IMR-90 (cell line): ENCODE measurements at regions not wholly inside any gene's neighbourhood (a gene's known extent, or its start where the extent isn't known, plus 50 kb on each side); places are given as distances from the start of the nearest gene placed in this dataset.

Experiments
- ATAC-seq: fragments of 200-7000 bp; cut with Tn5 transposase; 2 replicates; pipeline ENCODE4 v1.9.1; 2020; ENCODE audit warnings: low read depth, mild to moderate bottlenecking, moderate library complexity
- BruUV-seq: library from RNA; stranded (reverse); fragments of 400-500 nt; replicated peaks from 2 replicates; lab custom pipeline; 2021; lab: Mats Ljungman, UMichigan
- CTCF ChIA-PET: fragments of 300-600 bp; formaldehyde crosslinking; extraction: SDS; loops from one replicate; lab custom pipeline; 2021; ENCODE audit warnings: antibody characterized with exemption; lab: Yijun Ruan, JAX
- POLR2A ChIA-PET: fragments of 300-600 bp; sonication (Branson Sonifier 250); formaldehyde crosslinking; loops from one replicate; lab custom pipeline; 2022; ENCODE audit warnings: antibody characterized with exemption; ENCODE audit not compliant: unreplicated experiment; lab: Charles Lee
- DNase-seq: peaks from one replicate; pipeline ENCODE4 v3.0.0; 2013
- H2AFZ ChIP-seq: replicated peaks from 2 replicates; pipeline ENCODE3; 2013; ENCODE audit warnings: low read length, mild to moderate bottlenecking; ENCODE audit not compliant: poor library complexity
- H2AK5ac ChIP-seq: 2 replicates; pipeline ENCODE4 v1.6.1; 2013; ENCODE audit warnings: low read depth, low read length, inconsistent platforms
- H2AK9ac ChIP-seq: replicated peaks from 2 replicates; pipeline ENCODE3; 2013; ENCODE audit warnings: mild to moderate bottlenecking, low read depth, low read length, moderate library complexity; ENCODE audit not compliant: poor library complexity
- H2BK120ac ChIP-seq: 2 replicates; pipeline ENCODE4 v1.6.1; 2013; ENCODE audit warnings: low read depth, low read length, inconsistent platforms
- H2BK15ac ChIP-seq: 3 replicates; pipeline ENCODE4 v1.6.1; 2013; ENCODE audit warnings: low read depth, low read length, inconsistent platforms
- H2BK20ac ChIP-seq: 2 replicates; pipeline ENCODE4 v1.6.1; 2013; ENCODE audit warnings: low read depth, mild to moderate bottlenecking, inconsistent platforms, low read length, moderate library complexity
- H2BK5ac ChIP-seq: 2 replicates; pipeline ENCODE4 v1.6.1; 2013; ENCODE audit warnings: mild to moderate bottlenecking, low read depth, low read length, inconsistent platforms; ENCODE audit not compliant: poor library complexity, severe bottlenecking
- H3K14ac ChIP-seq: replicated peaks from 2 replicates; pipeline ENCODE4 v1.6.1; 2013; ENCODE audit warnings: low read depth, low read length, inconsistent platforms
- H3K18ac ChIP-seq: 2 replicates; pipeline ENCODE4 v1.6.1; 2013; ENCODE audit warnings: low read depth, low read length, control low read depth
- H3K23ac ChIP-seq: 2 replicates; pipeline ENCODE4 v1.6.1; 2013; ENCODE audit warnings: low read depth, low read length, inconsistent platforms
- H3K27ac ChIP-seq: 2 replicates; pipeline ENCODE4 v1.5.1; 2013; ENCODE audit warnings: mild to moderate bottlenecking, control low read depth, low read length; ENCODE audit not compliant: insufficient read depth
- H3K27me3 ChIP-seq: 2 replicates; pipeline ENCODE4 v1.6.1; 2013; ENCODE audit warnings: low read length; ENCODE audit not compliant: control insufficient read depth, insufficient read depth
- H3K36me3 ChIP-seq: 2 replicates; pipeline ENCODE4 v1.6.1; 2013; ENCODE audit warnings: low read length, mixed read lengths; ENCODE audit not compliant: control insufficient read depth, insufficient read depth
- H3K4ac ChIP-seq: 2 replicates; pipeline ENCODE4 v1.6.1; 2013; ENCODE audit warnings: low read depth, low read length, inconsistent platforms
- H3K4me1 ChIP-seq: 2 replicates; pipeline ENCODE4 v1.6.1; 2013; ENCODE audit warnings: low read length, mixed read lengths; ENCODE audit not compliant: control insufficient read depth, insufficient read depth
- H3K4me2 ChIP-seq: 2 replicates; pipeline ENCODE4 v1.6.1; 2013; ENCODE audit warnings: low read depth, mild to moderate bottlenecking, control low read depth, low read length, moderate library complexity
- H3K4me3 ChIP-seq: 2 replicates; pipeline ENCODE4 v1.5.1; 2013; ENCODE audit warnings: low read depth, mild to moderate bottlenecking, control low read depth, low read length, moderate library complexity; ENCODE audit not compliant: insufficient read depth
- H3K56ac ChIP-seq: 2 replicates; pipeline ENCODE4 v1.6.1; 2013; ENCODE audit warnings: low read length, inconsistent platforms; ENCODE audit not compliant: insufficient read depth; ENCODE audit errors: extremely low read depth
- H3K79me1 ChIP-seq, 2 experiments: 2 replicates each; pipeline ENCODE4 v1.6.1; 2013; ENCODE audit warnings: low read length in 2 of 2, inconsistent platforms in 1 of 2, low read depth in 1 of 2
- H3K9ac ChIP-seq: 2 replicates; pipeline ENCODE4 v1.6.1; 2013; ENCODE audit warnings: low read depth, low read length, control low read depth
- H3K9me1 ChIP-seq: 2 replicates; pipeline ENCODE4 v1.6.1; 2013; ENCODE audit warnings: low read length, inconsistent platforms; ENCODE audit not compliant: insufficient read depth
- H3K9me3 ChIP-seq: 2 replicates; pipeline ENCODE4 v1.6.1; 2013; ENCODE audit warnings: low read length; ENCODE audit not compliant: control insufficient read depth, insufficient read depth
- H4K20me1 ChIP-seq: 2 replicates; pipeline ENCODE4 v1.6.1; 2013; ENCODE audit warnings: low read length, inconsistent platforms; ENCODE audit not compliant: insufficient read depth
- H4K5ac ChIP-seq: 2 replicates; pipeline ENCODE4 v1.6.1; 2013; ENCODE audit warnings: mild to moderate bottlenecking, low read depth, low read length, control low read depth
- H4K8ac ChIP-seq, 2 experiments: 2 replicates each; pipeline ENCODE4 v1.6.1; 2013; ENCODE audit warnings: low read depth in 2 of 2, low read length in 2 of 2, control low read depth in 1 of 2, inconsistent platforms in 1 of 2
- H4K91ac ChIP-seq: 2 replicates; pipeline ENCODE4 v1.6.1; 2013; ENCODE audit warnings: low read depth, low read length, inconsistent platforms; ENCODE audit not compliant: insufficient read depth
- BHLHE40 ChIP-seq: fragments of 150-350 bp; IDR thresholded peaks from 2 replicates; pipeline ENCODE4 v1.6.1; 2016; ENCODE audit warnings: mild to moderate bottlenecking, low read depth, low read length
- CEBPB ChIP-seq: IDR thresholded peaks from 2 replicates; pipeline ENCODE4 v1.6.1; 2012; ENCODE audit warnings: low read depth, low read length, improper control_type of control experiment
- CHD1 ChIP-seq: IDR thresholded peaks from 2 replicates; pipeline ENCODE4 v1.6.1; 2012; ENCODE audit warnings: low read depth, low read length, improper control_type of control experiment
- CTCF ChIP-seq: conservative IDR thresholded peaks from 2 replicates; pipeline ENCODE4 v1.5.1; 2012; ENCODE audit warnings: mild to moderate bottlenecking, low read depth, low read length, improper control_type of control experiment
- ELK1 ChIP-seq: fragments of 150-350 bp; IDR thresholded peaks from 2 replicates; pipeline ENCODE4 v1.6.1; 2016; ENCODE audit warnings: low read depth, mild to moderate bottlenecking, low read length, moderate library complexity, borderline replicate concordance
- FOS ChIP-seq: fragments of 150-350 bp; IDR thresholded peaks from 2 replicates; pipeline ENCODE4 v1.6.1; 2016; ENCODE audit warnings: low read depth, low read length
- MAFK ChIP-seq: IDR thresholded peaks from 2 replicates; pipeline ENCODE4 v1.6.1; 2012; ENCODE audit warnings: low read depth, low read length, improper control_type of control experiment
- MAZ ChIP-seq: IDR thresholded peaks from 2 replicates; pipeline ENCODE4 v1.6.1; 2012; ENCODE audit warnings: low read depth, mild to moderate bottlenecking, low read length, improper control_type of control experiment, moderate library complexity, borderline replicate concordance
- MXI1 ChIP-seq: IDR thresholded peaks from 2 replicates; pipeline ENCODE4 v1.6.1; 2012; ENCODE audit warnings: low read depth, mild to moderate bottlenecking, low read length, moderate library complexity, borderline replicate concordance
- NFE2L2 ChIP-seq: fragments of 150-350 bp; IDR thresholded peaks from 2 replicates; pipeline ENCODE4 v1.6.1; 2016; ENCODE audit warnings: low read depth, mild to moderate bottlenecking, low read length
- POLR2A ChIP-seq: IDR thresholded peaks from 2 replicates; pipeline ENCODE4 v1.6.1; 2012; ENCODE audit warnings: mild to moderate bottlenecking, low read depth, low read length
- RAD21 ChIP-seq: IDR thresholded peaks from 2 replicates; pipeline ENCODE4 v1.6.1; 2012; ENCODE audit warnings: low read length, improper control_type of control experiment
- RCOR1 ChIP-seq: IDR thresholded peaks from 2 replicates; pipeline ENCODE4 v1.6.1; 2012; ENCODE audit warnings: mild to moderate bottlenecking, low read length, improper control_type of control experiment; ENCODE audit not compliant: insufficient replicate concordance
- RFX5 ChIP-seq: IDR thresholded peaks from 2 replicates; pipeline ENCODE4 v1.8.0; 2012; ENCODE audit warnings: low read depth, mild to moderate bottlenecking, low read length, moderate library complexity
- SMC3 ChIP-seq: fragments of 150-350 bp; IDR thresholded peaks from 2 replicates; pipeline ENCODE4 v1.6.1; 2016; ENCODE audit warnings: low read depth, mild to moderate bottlenecking, antibody characterized with exemption, low read length, moderate library complexity
- WGBS, 2 experiments: methylation state at CpG; one replicate each; pipeline versions ENCODE4 v1.1.5 to v1.1.7; 2013; ENCODE audit warnings: missing lambda C conversion rate in 2 of 2; ENCODE audit not compliant: insufficient read length in 1 of 2; ENCODE audit errors: extremely low coverage in 2 of 2; 5-methylcytosine and 5-hydroxymethylcytosine counted together
- dilution Hi-C: fragments of 300-500 bp; cut with HindIII; formaldehyde crosslinking; loops from one replicate; pipeline ENCODE4 v1.14.3; 2018; ENCODE audit warnings: low sequenced_read_pairs; ENCODE audit not compliant: unreplicated experiment
- in situ Hi-C: fragments of 300-500 bp; cut with MboI; formaldehyde crosslinking; loops from 3 replicates; pipeline ENCODE4 v1.14.3; 2019; ENCODE audit warnings: low sequenced_read_pairs, inconsistent platforms, mixed read lengths
- intact Hi-C: fragments of 100-400 bp; cut with micrococcal nuclease; formaldehyde crosslinking; loops from 2 replicates; pipeline ENCODE4 v1.10.0; 2022
- TF ChIP-seq, protein P1 (sequence below): fragments of 150-350 bp; IDR thresholded peaks from 2 replicates; pipeline ENCODE4 v1.6.1; 2017; ENCODE audit warnings: mild to moderate bottlenecking, antibody characterized with exemption, low read length, low read depth

DNA sequence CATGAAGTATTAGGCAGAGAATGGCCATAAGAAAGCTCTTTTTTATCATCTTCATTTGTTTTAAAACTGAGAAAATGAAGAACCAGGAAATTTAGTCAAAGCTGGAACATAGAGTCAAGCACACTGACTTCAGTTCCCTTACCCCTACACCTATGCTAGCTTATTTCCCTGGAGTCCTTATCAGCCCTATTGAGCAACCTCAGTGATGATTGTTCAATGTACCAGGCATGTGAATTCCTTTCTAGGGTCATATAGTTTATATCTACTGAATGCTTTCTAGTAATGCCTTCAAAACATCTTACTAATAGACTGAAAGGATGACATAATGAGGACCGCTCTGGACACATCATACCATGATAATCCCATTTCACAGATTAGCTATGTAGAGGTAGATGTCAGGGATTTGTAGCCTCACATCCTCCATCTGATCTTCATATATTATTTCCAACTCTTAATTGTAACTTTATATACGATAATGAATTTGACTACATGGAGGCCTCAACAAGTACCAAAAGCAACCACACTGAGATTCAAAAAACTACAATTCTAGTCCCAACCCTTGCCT is 460.4 kb upstream of the DYNLRB2 start:
- DNase-seq (no peak), ATAC-seq (no peak)
- no peak overlapping the region for H2BK20ac ChIP-seq
- H3K79me1 ChIP-seq = no peaks in the 10 kb centered on the region
- no peaks in the 10 kb centered on the region for H3K4me1 ChIP-seq
- no peak overlapping the region for H2AK5ac ChIP-seq
- H3K9ac ChIP-seq = no peak overlapping the region
- H2BK5ac ChIP-seq = no peak overlapping the region
- no peaks in the 10 kb centered on the region for H3K27me3 ChIP-seq
- no peak overlapping the region for H3K14ac ChIP-seq
- no CpG with 5 or more reads among the region's 2 CpGs for whole genome bisulfite sequencing, 2 experiments
- ChIA-PET CTCF (interaction anchor here (0.9 kb wide), 1 partner anchor 23 kb away, joined by 3 read pairs; no protein-coding TSS in a partner anchor), POLR2A (no interaction called here)
- no peaks in the 10 kb centered on the region for H3K36me3 ChIP-seq
- no peak overlapping the region for H2AFZ ChIP-seq
- H2AK9ac ChIP-seq = no peak overlapping the region
- no TSS peak for BruUV-seq
- no peaks in the 10 kb centered on the region for H3K9me1 ChIP-seq
- dilution Hi-C loops (no loop called here), intact Hi-C loops (loop anchor here (5.0 kb wide), 1 partner anchor 83 kb away; no protein-coding TSS in a partner anchor), in situ Hi-C loops (no loop called here)
- H3K23ac ChIP-seq = no peak overlapping the region
- no peak overlapping the region for H4K8ac ChIP-seq
- no peak overlapping the region for H3K18ac ChIP-seq
- H3K9me3 ChIP-seq = no peaks in the 10 kb centered on the region
- no peak overlapping the region for H2BK15ac ChIP-seq
- H4K91ac ChIP-seq = no peak overlapping the region
- H3K4me3 ChIP-seq = no peak overlapping the region
- H4K5ac ChIP-seq = no peak overlapping the region
- H4K20me1 ChIP-seq = no peaks in the 10 kb centered on the region
- H3K56ac ChIP-seq = no peak overlapping the region
- no peak overlapping the region for H3K4ac ChIP-seq
- H2BK120ac ChIP-seq = no peak overlapping the region
- TF ChIP-seq FOS (no peak), RFX5 (no peak), CTCF (no peak), CEBPB (no peak), MAZ (no peak), MAFK (no peak), RAD21 (no peak), BHLHE40 (no peak), POLR2A (no peak), ELK1 (no peak), NFE2L2 (no peak), SMC3 (no peak), MXI1 (no peak), RCOR1 (no peak), CHD1 (no peak)
- TF ChIP-seq, protein P1, sequence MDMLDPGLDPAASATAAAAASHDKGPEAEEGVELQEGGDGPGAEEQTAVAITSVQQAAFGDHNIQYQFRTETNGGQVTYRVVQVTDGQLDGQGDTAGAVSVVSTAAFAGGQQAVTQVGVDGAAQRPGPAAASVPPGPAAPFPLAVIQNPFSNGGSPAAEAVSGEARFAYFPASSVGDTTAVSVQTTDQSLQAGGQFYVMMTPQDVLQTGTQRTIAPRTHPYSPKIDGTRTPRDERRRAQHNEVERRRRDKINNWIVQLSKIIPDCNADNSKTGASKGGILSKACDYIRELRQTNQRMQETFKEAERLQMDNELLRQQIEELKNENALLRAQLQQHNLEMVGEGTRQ = no peak
- no peak overlapping the region for H3K4me2 ChIP-seq
- H3K27ac ChIP-seq = no peak overlapping the region
